ENCODE measurements at regions not wholly inside any gene's neighbourhood (a gene's known extent, or its start where the extent isn't known, plus 50 kb on each side); places are given as distances from the start of the nearest gene placed in this dataset.

- Histone ChIP-seq H3K9me3 (ENCODE audit: low read length) (no peaks in the 10 kb centered on the region), H3K9me2 (replicated peaks; ENCODE audit: low read length) (no peaks in the 10 kb centered on the region), H2AFZ (ENCODE audit: low read length) (no peak overlapping the region), H3K27me3 (ENCODE audit: low read length) (no peaks in the 10 kb centered on the region), H3F3A (ENCODE audit: low read length, unreplicated experiment) (no peaks in the 10 kb centered on the region), H3K9ac (ENCODE audit: low read length) (no peak overlapping the region), H3K79me2 (ENCODE audit: low read length) (no peaks in the 10 kb centered on the region), H3K4me1 (ENCODE audit: insufficient read depth, low read length) (no peaks in the 10 kb centered on the region), H4K20me1 (ENCODE audit: low read length) (no peaks in the 10 kb centered on the region), H3K36me3 (ENCODE audit: low read depth, low read length) (no peaks in the 10 kb centered on the region), H3K27ac (ENCODE audit: low read length) (no peak overlapping the region), H3K4me2 (ENCODE audit: low read length) (no peak overlapping the region), H3K4me3 (ENCODE audit: low read length) (no peak overlapping the region)
- ChIA-PET POLR2A (ENCODE audit: unreplicated experiment) (no interaction called here), CTCF (no interaction called here)
- ATAC-seq (no peak), DNase-seq (no peak)
- no TSS peak for BruUV-seq (replicated peaks)
- TF ChIP-seq, protein P1, sequence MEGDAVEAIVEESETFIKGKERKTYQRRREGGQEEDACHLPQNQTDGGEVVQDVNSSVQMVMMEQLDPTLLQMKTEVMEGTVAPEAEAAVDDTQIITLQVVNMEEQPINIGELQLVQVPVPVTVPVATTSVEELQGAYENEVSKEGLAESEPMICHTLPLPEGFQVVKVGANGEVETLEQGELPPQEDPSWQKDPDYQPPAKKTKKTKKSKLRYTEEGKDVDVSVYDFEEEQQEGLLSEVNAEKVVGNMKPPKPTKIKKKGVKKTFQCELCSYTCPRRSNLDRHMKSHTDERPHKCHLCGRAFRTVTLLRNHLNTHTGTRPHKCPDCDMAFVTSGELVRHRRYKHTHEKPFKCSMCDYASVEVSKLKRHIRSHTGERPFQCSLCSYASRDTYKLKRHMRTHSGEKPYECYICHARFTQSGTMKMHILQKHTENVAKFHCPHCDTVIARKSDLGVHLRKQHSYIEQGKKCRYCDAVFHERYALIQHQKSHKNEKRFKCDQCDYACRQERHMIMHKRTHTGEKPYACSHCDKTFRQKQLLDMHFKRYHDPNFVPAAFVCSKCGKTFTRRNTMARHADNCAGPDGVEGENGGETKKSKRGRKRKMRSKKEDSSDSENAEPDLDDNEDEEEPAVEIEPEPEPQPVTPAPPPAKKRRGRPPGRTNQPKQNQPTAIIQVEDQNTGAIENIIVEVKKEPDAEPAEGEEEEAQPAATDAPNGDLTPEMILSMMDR (conservative IDR thresholded peaks at IDR 0.05; ENCODE audit: low read depth, low read length) = no peak
- TF ChIP-seq EZH2phosphoT487 (IDR thresholded peaks at IDR 0.05; ENCODE audit: borderline replicate concordance, low read length) (no peak), EZH2 (IDR thresholded peaks at IDR 0.05; ENCODE audit: low read length, unreplicated experiment) (no peak)
- intact Hi-C loops (cut with micrococcal nuclease) = no loop called here
These were observed 95.8 kb upstream of the TBCA start for GRCh38 chr5:77871946-77872345.

DNA sequence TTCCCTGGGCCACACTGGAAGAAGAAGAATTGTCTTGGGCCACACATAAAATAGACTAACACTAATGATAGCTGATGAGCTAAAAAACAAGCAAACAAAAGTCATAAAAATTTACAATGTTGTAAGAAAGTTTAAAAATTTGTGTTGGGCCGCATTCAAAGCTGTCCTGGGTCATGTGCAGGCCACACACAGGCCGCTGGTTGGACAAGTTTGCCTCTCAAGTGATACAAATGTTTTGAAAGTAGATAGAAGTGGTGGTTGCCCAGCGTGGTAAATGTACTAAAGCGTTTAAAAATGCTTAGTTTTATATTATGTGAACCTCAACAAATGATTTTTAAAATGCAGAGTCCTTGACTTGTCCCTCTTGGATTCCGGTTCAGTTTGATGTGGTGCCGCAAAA lies 94.9 kb upstream of the TBCA start:
- no peaks in the 10 kb centered on the region for H3K79me2 ChIP-seq (ENCODE audit: low read length)
- no peaks in the 10 kb centered on the region for H3K9me3 ChIP-seq (ENCODE audit: low read length)
- TF ChIP-seq EZH2 (IDR thresholded peaks at IDR 0.05; ENCODE audit: low read length, unreplicated experiment) (no peak), EZH2phosphoT487 (IDR thresholded peaks at IDR 0.05; ENCODE audit: borderline replicate concordance, low read length) (no peak)
- TF ChIP-seq, protein P1 (conservative IDR thresholded peaks at IDR 0.05; ENCODE audit: low read depth, low read length) = no peak
- CTCF ChIA-PET = no interaction called here
- no peak overlapping the region for H3K9ac ChIP-seq (ENCODE audit: low read length)
- H3K27me3 ChIP-seq (ENCODE audit: low read length) = no peaks in the 10 kb centered on the region
- ATAC-seq = no peak
- H3K4me1 ChIP-seq (ENCODE audit: insufficient read depth, low read length) = no peaks in the 10 kb centered on the region
- H4K20me1 ChIP-seq (ENCODE audit: low read length) = no peaks in the 10 kb centered on the region
- H2AFZ ChIP-seq (ENCODE audit: low read length) = no peak overlapping the region
- H3K4me2 ChIP-seq (ENCODE audit: low read length) = no peak overlapping the region
- no peaks in the 10 kb centered on the region for H3K9me2 ChIP-seq (replicated peaks; ENCODE audit: low read length)
- no peaks in the 10 kb centered on the region for H3F3A ChIP-seq (ENCODE audit: low read length, unreplicated experiment)
- DNase-seq = no peak
- H3K36me3 ChIP-seq (ENCODE audit: low read depth, low read length) = no peaks in the 10 kb centered on the region
- H3K4me3 ChIP-seq (ENCODE audit: low read length) = no peak overlapping the region
- no peak overlapping the region for H3K27ac ChIP-seq (ENCODE audit: low read length)
- intact Hi-C loops (cut with micrococcal nuclease) = no loop called here
- no TSS peak for BruUV-seq (replicated peaks)
- POLR2A ChIA-PET (ENCODE audit: unreplicated experiment) = no interaction called here

DNA sequence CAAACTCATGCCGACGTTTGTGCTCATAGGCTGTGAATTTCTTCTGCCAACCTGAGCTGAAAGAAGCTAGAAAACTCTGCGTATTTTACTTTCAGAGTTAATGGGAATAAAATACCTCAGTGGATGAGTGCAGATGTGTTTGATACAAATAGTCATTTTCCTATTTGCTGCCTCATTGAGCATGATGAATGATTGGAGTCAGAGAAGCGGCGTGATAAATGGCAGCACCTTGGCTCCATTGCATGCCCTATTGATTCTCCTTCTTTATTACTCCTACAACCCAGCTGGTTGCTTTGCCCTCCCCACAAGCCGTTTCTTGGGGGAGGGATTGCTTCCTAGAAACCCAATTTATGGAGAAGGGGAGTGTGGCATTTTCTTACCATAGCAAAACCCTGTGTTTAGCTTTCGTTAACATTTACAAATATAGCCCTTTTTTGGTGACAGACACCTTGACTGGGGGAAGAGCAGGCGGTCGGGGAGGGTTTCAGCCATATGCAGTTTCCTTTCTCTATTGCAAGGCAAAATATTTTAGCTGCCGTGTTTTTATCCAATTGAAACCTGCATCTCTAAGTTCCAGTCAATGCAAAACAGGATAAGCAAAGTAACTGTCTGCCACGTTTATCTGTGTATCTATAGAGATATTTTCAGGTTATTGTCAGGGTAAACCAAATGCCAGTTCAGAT lies 93.1 kb upstream of the TBCA start:
- CTCF ChIA-PET = no interaction called here
- intact Hi-C loops (cut with micrococcal nuclease) = loop anchor here (2.0 to 10.0 kb wide), 2 partner anchors 84 to 396 kb away; no protein-coding TSS in a partner anchor
- no peak for TF ChIP-seq EZH2phosphoT487 (IDR thresholded peaks at IDR 0.05; ENCODE audit: borderline replicate concordance, low read length)
- TF ChIP-seq, protein P1 (conservative IDR thresholded peaks at IDR 0.05; ENCODE audit: low read depth, low read length) = no peak
- TF ChIP-seq EZH2 (IDR thresholded peaks at IDR 0.05; ENCODE audit: low read length, unreplicated experiment) = no peak

More for the DNA sequence above, 93.1 kb upstream of the TBCA start:
- H3F3A ChIP-seq (ENCODE audit: low read length, unreplicated experiment) = no peaks in the 10 kb centered on the region
- H3K79me2 ChIP-seq (ENCODE audit: low read length) = no peaks in the 10 kb centered on the region
- H3K9me3 ChIP-seq (ENCODE audit: low read length) = no peaks in the 10 kb centered on the region
- H3K4me2 ChIP-seq (ENCODE audit: low read length) = no peak overlapping the region
- no peaks in the 10 kb centered on the region for H3K36me3 ChIP-seq (ENCODE audit: low read depth, low read length)
- no peak overlapping the region for H3K9ac ChIP-seq (ENCODE audit: low read length)
- ATAC-seq (no peak), DNase-seq (no peak)
- no peak overlapping the region for H2AFZ ChIP-seq (ENCODE audit: low read length)
- POLR2A ChIA-PET (ENCODE audit: unreplicated experiment) = interaction anchor here (0.6 kb wide), 1 partner anchor 131 kb away, joined by 3 read pairs; no protein-coding TSS in a partner anchor
- no peaks in the 10 kb centered on the region for H4K20me1 ChIP-seq (ENCODE audit: low read length)
- no peak overlapping the region for H3K27ac ChIP-seq (ENCODE audit: low read length)
- no peak overlapping the region for H3K4me3 ChIP-seq (ENCODE audit: low read length)
- no peaks in the 10 kb centered on the region for H3K9me2 ChIP-seq (replicated peaks; ENCODE audit: low read length)
- no TSS peak for BruUV-seq (replicated peaks)
- H3K27me3 ChIP-seq (ENCODE audit: low read length) = no peaks in the 10 kb centered on the region
- no peaks in the 10 kb centered on the region for H3K4me1 ChIP-seq (ENCODE audit: insufficient read depth, low read length)
